Lower leg skin (tissue), 4 donors: ENCODE measurements at regions not wholly inside any gene's neighbourhood (a gene's known extent, or its start where the extent isn't known, plus 50 kb on each side); places are given as distances from the start of the nearest gene placed in this dataset.

Experiments used
- DNase-seq, 2 donors: peaks; one replicate each; pipeline ENCODE4 v3.0.0-alpha.2; 2019; ENCODE audit warnings: low spot score in 2 of 2
- H3K4me3 ChIP-seq: fragments of 200-600 bp; sonication (generic); 2 replicates; pipeline ENCODE4 v1.5.1; 2017; ENCODE audit warnings: mild to moderate bottlenecking, low read depth; ENCODE audit not compliant: poor library complexity, severe bottlenecking
- CTCF ChIP-seq, 3 donors: fragments of 450-650 bp; IDR thresholded peaks; one replicate each; pipeline ENCODE4 v1.5.1; 2016; ENCODE audit warnings: antibody characterized with exemption in 3 of 3, mild to moderate bottlenecking in 3 of 3, moderate library complexity in 2 of 3
- POLR2A ChIP-seq, 2 donors: fragments of 450-650 bp; IDR thresholded peaks; one replicate each; pipeline ENCODE4 v1.6.1; 2016 to 2017; ENCODE audit warnings: antibody characterized with exemption in 2 of 2, mild to moderate bottlenecking in 1 of 2, moderate library complexity in 1 of 2
- WGBS, 2 donors: methylation state at CpG; one replicate each; pipeline ENCODE4 v1.1.5; 2018; 5-methylcytosine and 5-hydroxymethylcytosine counted together
- intact Hi-C: fragments of 100-400 bp; cut with DNase I; formaldehyde crosslinking; loops from one replicate; pipeline ENCODE4 v1.15.0; 2023; ENCODE audit warnings: low total_unique reads

GRCh38 chr2:155393406-155393805 is 694.9 kb downstream of the KCNJ3 start:
- TF ChIP-seq POLR2A (IDR thresholded peaks at IDR 0.05) (no peak), CTCF (IDR thresholded peaks at IDR 0.05) (no peak)
- DNase-seq: no peak
- intact Hi-C loops: no loop called here
- H3K4me3 ChIP-seq: no peak overlapping the region

GRCh38 chr2:155391613-155392130 is 693.2 kb downstream of the KCNJ3 start:
- WGBS, 2 donors: 44 to 45% methylated on average over 2 of the region's 2 CpGs

GRCh38 chr2:155389224-155389623 is 690.7 kb downstream of the KCNJ3 start:
- TF ChIP-seq POLR2A (IDR thresholded peaks at IDR 0.05) (no peak), CTCF (IDR thresholded peaks at IDR 0.05) (no peak)
- WGBS, 2 donors: 86 to 91% methylated on average over 1 of the region's 1 CpG
- intact Hi-C loops: no loop called here
- no peak for DNase-seq
- H3K4me3 ChIP-seq: no peak overlapping the region

More at GRCh38 chr2:155391613-155392130, 693.2 kb downstream of the KCNJ3 start:
- intact Hi-C loops: no loop called here
- TF ChIP-seq CTCF (IDR thresholded peaks at IDR 0.05): no peak
- TF ChIP-seq POLR2A (IDR thresholded peaks at IDR 0.05): no peak
- no peak overlapping the region for H3K4me3 ChIP-seq
- DNase-seq: no peak

GRCh38 chr2:155384555-155385123 is 686.1 kb downstream of the KCNJ3 start:
- TF ChIP-seq CTCF (IDR thresholded peaks at IDR 0.05) (no peak), POLR2A (IDR thresholded peaks at IDR 0.05) (no peak)
- intact Hi-C loops: no loop called here
- no peak overlapping the region for H3K4me3 ChIP-seq
- DNase-seq: no peak
- WGBS, 2 donors: 69 to 74% methylated on average over 3 of the region's 3 CpGs

GRCh38 chr2:155382776-155383175 is 684.3 kb downstream of the KCNJ3 start:
- no peak for DNase-seq
- no peak for TF ChIP-seq CTCF (IDR thresholded peaks at IDR 0.05)
- TF ChIP-seq POLR2A (IDR thresholded peaks at IDR 0.05): no peak
- intact Hi-C loops: no loop called here
- H3K4me3 ChIP-seq: no peak overlapping the region
- 54 to 70% methylated on average over 3 of the region's 3 CpGs for WGBS, 2 donors

GRCh38 chr2:155381436-155381835 is 682.9 kb downstream of the KCNJ3 start:
- no peak for DNase-seq
- intact Hi-C loops: no loop called here
- 10 to 17% methylated on average over 1 of the region's 1 CpG for WGBS, 2 donors
- no peak overlapping the region for H3K4me3 ChIP-seq
- TF ChIP-seq POLR2A (IDR thresholded peaks at IDR 0.05) (no peak), CTCF (IDR thresholded peaks at IDR 0.05) (no peak)
